Stimulated activated CD4-positive, alpha-beta T cell treated with anti-CD3 and anti-CD28 coated beads, Interleukin-2, amount 100 ng/mL, for 48 hours (primary cell): ENCODE measurements at regions not wholly inside any gene's neighbourhood (a gene's known extent, or its start where the extent isn't known, plus 50 kb on each side); places are given as distances from the start of the nearest gene placed in this dataset.
"Not testable (repeated sequence)": the region's sequence is repeated elsewhere in the genome, so short reads cannot be mapped to it uniquely, and the experiment has no call there.

ENCODE experiments used
- DNase-seq, 2 donors: peaks; one replicate each; pipeline ENCODE4 v3.0.0-alpha.2; 2020

- DNase-seq, result no peak
Measured at GRCh38 chr2:147456779-147457178, 388.1 kb upstream of the ACVR2A start.

- no peak for DNase-seq
Measured at GRCh38 chr2:147451902-147452515, 392.8 kb upstream of the ACVR2A start.

GRCh38 chr2:147450661-147451510 lies 393.9 kb upstream of the ACVR2A start:
- DNase-seq, result no peak

DNA sequence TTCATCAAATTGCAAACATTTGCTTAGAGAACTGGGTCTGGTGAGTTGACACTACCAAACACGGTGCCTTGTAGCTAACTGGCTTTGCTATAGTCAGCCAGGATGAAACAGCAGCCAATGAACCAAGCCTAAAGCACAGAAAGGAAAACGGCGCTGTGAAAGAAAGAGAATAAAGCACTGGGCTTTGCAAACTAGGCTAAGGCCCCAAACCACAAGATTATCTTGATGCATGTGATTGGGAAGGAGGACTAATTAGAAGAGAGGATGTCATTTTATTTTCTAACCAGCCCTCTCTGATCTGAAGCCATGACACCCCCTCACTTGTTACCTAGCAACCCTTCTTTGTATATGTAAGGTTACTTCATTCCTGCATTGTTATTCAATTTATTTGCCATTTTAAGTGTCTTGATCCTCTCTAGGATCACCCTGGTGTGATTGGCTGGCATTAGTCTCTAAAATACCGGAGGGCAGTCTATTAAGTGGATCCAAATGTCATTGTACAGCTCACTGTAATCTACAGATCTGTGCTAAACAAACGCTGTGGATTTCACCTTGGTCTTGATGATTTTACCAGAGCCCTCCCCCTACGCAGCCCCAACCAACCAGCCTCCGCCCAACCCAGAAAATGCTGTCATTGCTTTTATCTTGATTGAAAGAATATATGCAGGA lies 395.4 kb upstream of the ACVR2A start:
- peak in 1 of 2 donors; percentile 3 for DNase-seq

DNA sequence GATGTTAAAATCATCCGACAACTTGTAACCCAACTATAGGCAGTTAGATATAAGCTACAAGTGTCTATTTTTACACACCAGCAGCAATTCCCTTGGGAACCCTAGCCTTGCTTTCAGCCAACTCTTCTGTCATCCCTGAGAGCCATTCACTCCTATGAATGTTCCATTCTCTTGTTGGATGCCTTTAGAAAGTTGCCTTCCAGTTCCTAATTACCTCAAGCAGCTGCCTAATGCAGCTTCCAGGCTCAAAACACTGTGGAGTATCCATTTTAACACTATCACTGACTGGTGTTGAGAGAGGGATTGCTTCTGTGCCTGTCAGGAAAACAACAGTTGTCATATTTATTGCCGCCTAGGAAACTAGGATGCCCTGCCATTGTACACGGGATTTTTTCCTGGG lies 402.0 kb upstream of the ACVR2A start:
- DNase-seq, result no peak

- no peak for DNase-seq
Measured at GRCh38 chr2:147441182-147441581, 403.6 kb upstream of the ACVR2A start.

DNA sequence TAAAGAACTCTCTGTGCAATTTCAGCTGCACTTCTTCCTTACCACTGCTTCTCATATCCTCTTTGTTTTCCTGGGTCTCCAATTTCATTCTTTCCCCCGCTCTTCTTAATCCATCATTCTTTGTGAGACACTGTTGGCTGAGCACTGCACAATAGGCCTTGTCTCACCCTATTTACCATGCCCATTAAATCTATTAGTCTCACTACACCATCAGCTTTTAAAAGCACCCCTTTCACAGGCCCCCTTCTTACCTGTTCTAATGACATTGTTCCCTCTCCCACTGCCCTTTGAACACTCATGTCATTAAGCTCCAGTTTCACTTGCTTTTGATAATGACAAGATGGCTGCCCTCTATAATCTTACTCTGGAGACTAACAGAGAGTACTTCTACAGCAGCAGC lies 404.1 kb upstream of the ACVR2A start:
- no peak for DNase-seq

- no peak for DNase-seq
Measured at GRCh38 chr2:147439986-147440385, 404.8 kb upstream of the ACVR2A start.

DNA sequence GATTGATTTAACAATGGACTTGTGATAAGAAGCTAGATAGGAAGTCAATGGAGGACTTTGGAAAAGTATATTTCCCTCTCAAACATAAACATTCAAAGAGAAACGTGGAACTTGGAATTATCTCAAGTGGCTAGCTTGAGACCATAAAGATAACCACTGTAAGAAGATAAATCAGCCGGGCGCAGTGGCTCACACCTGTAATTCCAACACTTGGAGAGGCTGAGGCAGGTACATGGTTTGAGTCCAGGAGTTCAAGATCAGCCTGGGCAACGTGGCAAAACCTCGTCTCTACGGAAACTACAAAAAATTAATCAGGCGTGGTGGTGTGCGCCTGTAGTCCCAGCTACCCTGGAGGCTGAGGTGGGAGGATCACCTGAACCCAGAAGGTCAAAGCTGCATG lies 405.9 kb upstream of the ACVR2A start:
- no peak for DNase-seq

GRCh38 chr2:147433822-147434221 lies 411.0 kb upstream of the ACVR2A start:
- DNase-seq, result no peak

DNA sequence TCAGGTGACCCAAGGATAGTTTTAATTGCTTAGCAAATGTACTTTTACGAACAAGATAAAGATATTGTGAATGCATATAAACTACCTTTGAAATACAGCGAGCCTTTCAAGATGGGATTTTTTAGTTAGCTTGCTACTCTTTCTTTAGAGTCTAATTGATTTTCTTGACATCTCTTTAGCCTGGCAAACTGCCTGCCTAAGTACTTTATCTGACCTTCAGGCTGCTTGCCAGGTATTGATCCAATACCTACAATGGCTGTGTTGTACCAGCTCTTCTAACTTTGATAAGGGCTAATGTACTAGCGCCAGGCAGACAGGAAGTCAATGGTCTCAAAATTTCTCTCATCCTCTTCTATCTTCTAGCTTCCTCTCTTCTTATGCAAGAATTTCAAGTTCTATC lies 414.4 kb upstream of the ACVR2A start:
- no peak for DNase-seq

DNA sequence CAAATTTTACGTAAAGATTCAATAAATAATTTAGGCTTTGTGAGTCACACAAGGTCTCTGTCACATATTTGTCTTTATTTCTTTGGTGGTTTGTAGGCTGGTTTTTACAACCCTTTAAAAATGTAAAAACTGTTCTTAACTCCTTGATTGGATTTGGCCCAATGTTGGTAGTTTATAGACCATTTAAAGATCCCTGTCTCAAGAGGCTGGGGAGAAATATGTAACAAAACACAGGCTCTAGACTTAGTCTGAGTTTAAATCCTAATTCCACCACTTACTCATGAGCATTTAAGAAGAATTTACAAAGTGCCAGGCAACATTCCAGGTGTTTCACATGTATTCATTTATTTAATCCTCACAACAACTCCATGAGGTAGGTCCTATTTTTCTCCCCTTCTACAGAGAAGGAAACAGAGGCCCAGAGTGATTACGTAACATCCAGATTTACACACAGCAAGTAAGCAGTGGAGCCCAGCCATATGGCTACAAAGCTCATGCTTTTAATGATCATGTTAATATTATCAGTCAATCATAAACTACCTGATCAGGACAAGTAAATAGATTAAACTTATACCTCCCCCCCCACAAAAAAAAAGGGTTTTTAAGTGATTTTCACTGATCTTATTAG lies 416.6 kb upstream of the ACVR2A start:
- no peak for DNase-seq

- DNase-seq, result no peak
Measured at GRCh38 chr2:147425437-147426029, 419.3 kb upstream of the ACVR2A start.

DNA sequence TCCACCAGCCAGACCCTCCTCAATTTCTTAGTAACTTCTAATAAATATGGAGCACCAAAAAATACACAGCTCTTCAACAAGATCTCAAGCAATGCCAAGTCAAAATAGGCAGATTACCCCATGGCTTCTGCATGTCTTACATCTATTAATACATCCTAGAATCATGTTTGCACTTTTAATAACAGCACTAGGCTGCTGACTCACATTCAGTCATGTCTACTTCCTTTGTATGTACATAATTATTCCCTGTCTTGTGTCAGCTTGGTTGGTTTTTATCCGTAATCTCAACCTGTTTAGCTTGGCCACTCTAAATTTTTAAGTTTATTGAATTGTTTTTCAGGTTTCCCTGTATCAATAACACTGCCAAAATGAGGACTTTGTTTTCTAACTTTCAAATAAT lies 420.1 kb upstream of the ACVR2A start:
- no peak for DNase-seq

- DNase-seq, result no peak
Measured at GRCh38 chr2:147420947-147421675, 423.7 kb upstream of the ACVR2A start.

- no peak for DNase-seq
Measured at GRCh38 chr2:147420517-147420916, 424.3 kb upstream of the ACVR2A start.

- DNase-seq, result no peak
Measured at GRCh38 chr2:147416099-147416498, 428.7 kb upstream of the ACVR2A start.

DNA sequence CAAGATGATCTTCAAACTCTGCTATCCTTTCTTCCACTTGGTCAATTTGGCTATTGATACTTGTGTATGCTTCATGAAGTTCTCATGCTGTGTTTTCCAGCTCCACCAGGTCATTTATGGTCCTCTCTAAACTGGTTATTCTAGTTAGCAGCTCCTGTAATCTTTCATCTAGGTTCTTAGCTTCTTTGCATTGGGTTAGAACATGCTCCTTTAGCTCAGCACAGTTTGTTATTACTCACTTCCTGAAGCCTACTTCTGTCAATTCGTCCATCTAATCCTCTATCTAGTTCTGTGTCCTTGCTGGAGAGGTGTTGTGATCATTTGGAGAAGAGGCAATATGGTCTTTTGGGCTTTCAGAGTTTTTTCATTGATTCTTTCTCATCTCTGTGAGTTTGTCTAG lies 430.2 kb upstream of the ACVR2A start:
- DNase-seq, result not testable (repeated sequence)

DNA sequence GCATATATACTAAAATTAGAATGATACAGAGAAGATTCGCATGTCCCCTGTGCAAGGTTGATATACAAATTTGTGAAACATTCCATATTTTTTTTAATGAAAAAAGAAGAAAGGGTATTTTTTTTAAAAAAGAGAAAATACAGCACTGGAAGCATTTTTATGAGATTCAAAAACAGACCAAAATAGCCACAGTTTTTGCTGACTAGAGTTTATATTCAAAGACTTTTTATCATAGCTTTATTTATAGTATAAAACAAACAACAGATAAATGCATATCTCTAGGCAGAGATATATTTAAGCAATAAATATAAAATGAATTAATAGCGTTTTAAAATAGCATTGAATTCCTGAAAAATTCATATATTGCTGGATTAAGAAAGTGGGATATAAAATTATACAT lies 436.5 kb upstream of the ACVR2A start:
- DNase-seq, result no peak

GRCh38 chr2:147405651-147406050 lies 439.2 kb upstream of the ACVR2A start:
- DNase-seq, result no peak

DNA sequence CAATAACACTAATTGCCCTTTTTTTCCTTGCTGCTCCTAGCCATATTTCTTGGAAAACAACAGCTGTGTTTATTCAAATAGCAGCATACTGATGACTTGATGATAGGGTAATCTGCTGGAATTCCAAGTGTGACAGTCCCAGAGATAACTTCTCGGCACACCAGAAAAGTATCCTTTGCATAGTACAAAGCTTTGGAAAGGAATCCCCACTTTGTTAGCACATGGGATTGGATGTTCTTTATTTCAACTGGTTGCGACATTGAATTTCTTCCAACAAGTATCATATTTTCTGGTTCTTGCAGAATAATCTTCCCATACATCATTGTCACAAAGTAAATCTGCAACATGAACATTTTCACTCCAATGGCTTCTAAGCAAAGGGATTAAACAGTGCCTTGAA lies 445.8 kb upstream of the ACVR2A start:
- no peak for DNase-seq

- DNase-seq, result no peak
Measured at GRCh38 chr2:147398301-147398700, 446.5 kb upstream of the ACVR2A start.
